ENCODE measurements at regions not wholly inside any gene's neighbourhood (a gene's known extent, or its start where the extent isn't known, plus 50 kb on each side); places are given as distances from the start of the nearest gene placed in this dataset.

GRCh38 chr1:157277913-157278312, 139.7 kb upstream of the ETV3 start:
- Mint-ChIP-seq H3K36me3 (ENCODE audit: unreplicated experiment) (no peaks in the 10 kb centered on the region), H3K27me3 (ENCODE audit: unreplicated experiment) (peaks cover 6% of the 10 kb centered on the region), H3K4me3 (ENCODE audit: unreplicated experiment) (no peak overlapping the region), H3K9me3 (ENCODE audit: unreplicated experiment) (no peaks in the 10 kb centered on the region), H3K4me1 (ENCODE audit: unreplicated experiment) (no peaks in the 10 kb centered on the region), H3K27ac (ENCODE audit: unreplicated experiment) (no peak overlapping the region)
- no peak for TF ChIP-seq CTCF (IDR thresholded peaks at IDR 0.05)
- DNase-seq (ENCODE audit: extremely low spot score, unreplicated experiment), result no peak

GRCh38 chr1:157277281-157277680, 139.1 kb upstream of the ETV3 start:
- H3K4me3 Mint-ChIP-seq (ENCODE audit: unreplicated experiment), result no peak overlapping the region
- H3K9me3 Mint-ChIP-seq (ENCODE audit: unreplicated experiment), result no peaks in the 10 kb centered on the region
- H3K27ac Mint-ChIP-seq (ENCODE audit: unreplicated experiment), result no peak overlapping the region

GRCh38 chr1:157274698-157275534, 136.7 kb upstream of the ETV3 start:
- Mint-ChIP-seq H3K4me1 (ENCODE audit: unreplicated experiment) (no peaks in the 10 kb centered on the region), H3K4me3 (ENCODE audit: unreplicated experiment) (no peak overlapping the region), H3K27ac (ENCODE audit: unreplicated experiment) (no peak overlapping the region), H3K27me3 (ENCODE audit: unreplicated experiment) (peaks cover 2% of the 10 kb centered on the region), H3K36me3 (ENCODE audit: unreplicated experiment) (no peaks in the 10 kb centered on the region), H3K9me3 (ENCODE audit: unreplicated experiment) (no peaks in the 10 kb centered on the region)
- no peak for TF ChIP-seq CTCF (IDR thresholded peaks at IDR 0.05)
- DNase-seq (ENCODE audit: extremely low spot score, unreplicated experiment), result no peak

More at GRCh38 chr1:157277281-157277680, 139.1 kb upstream of the ETV3 start:
- H3K27me3 Mint-ChIP-seq (ENCODE audit: unreplicated experiment), result peaks cover 2% of the 10 kb centered on the region
- peak; percentile 59 for DNase-seq (ENCODE audit: extremely low spot score, unreplicated experiment)
- no peak for TF ChIP-seq CTCF (IDR thresholded peaks at IDR 0.05)
- no peaks in the 10 kb centered on the region for H3K36me3 Mint-ChIP-seq (ENCODE audit: unreplicated experiment)
- no peaks in the 10 kb centered on the region for H3K4me1 Mint-ChIP-seq (ENCODE audit: unreplicated experiment)

- no peak for DNase-seq (ENCODE audit: extremely low spot score, unreplicated experiment)
- no peaks in the 10 kb centered on the region for H3K36me3 Mint-ChIP-seq (ENCODE audit: unreplicated experiment)
- no peaks in the 10 kb centered on the region for H3K9me3 Mint-ChIP-seq (ENCODE audit: unreplicated experiment)
- H3K4me1 Mint-ChIP-seq (ENCODE audit: unreplicated experiment), result no peaks in the 10 kb centered on the region
- H3K4me3 Mint-ChIP-seq (ENCODE audit: unreplicated experiment), result no peak overlapping the region
- peaks cover 2% of the 10 kb centered on the region for H3K27me3 Mint-ChIP-seq (ENCODE audit: unreplicated experiment)
- TF ChIP-seq CTCF (IDR thresholded peaks at IDR 0.05), result no peak
- H3K27ac Mint-ChIP-seq (ENCODE audit: unreplicated experiment), result no peak overlapping the region
Measured at GRCh38 chr1:157272729-157273524, 134.7 kb upstream of the ETV3 start.

GRCh38 chr1:157272264-157272663, 134.1 kb upstream of the ETV3 start:
- Mint-ChIP-seq H3K4me1 (ENCODE audit: unreplicated experiment) (no peaks in the 10 kb centered on the region), H3K9me3 (ENCODE audit: unreplicated experiment) (no peaks in the 10 kb centered on the region), H3K36me3 (ENCODE audit: unreplicated experiment) (no peaks in the 10 kb centered on the region), H3K27ac (ENCODE audit: unreplicated experiment) (no peak overlapping the region), H3K4me3 (ENCODE audit: unreplicated experiment) (no peak overlapping the region), H3K27me3 (ENCODE audit: unreplicated experiment) (peaks cover 5% of the 10 kb centered on the region)
- no peak for DNase-seq (ENCODE audit: extremely low spot score, unreplicated experiment)
- no peak for TF ChIP-seq CTCF (IDR thresholded peaks at IDR 0.05)

Data from osteocyte (in vitro differentiated cells).